K562 (cell line): ENCODE measurements at regions not wholly inside any gene's neighbourhood (a gene's known extent, or its start where the extent isn't known, plus 50 kb on each side); places are given as distances from the start of the nearest gene placed in this dataset.

Experiments used
- CTCF ChIP-seq, 3 experiments: IDR thresholded peaks in 2 of 3; conservative IDR thresholded peaks in 1 of 3; 2 replicates each; pipeline ENCODE4 v1.5.1; 2011 to 2012; ENCODE audit warnings: low read length in 3 of 3, mild to moderate bottlenecking in 3 of 3, control low read depth in 2 of 3, improper control_type of control experiment in 1 of 3, inconsistent platforms in 1 of 3, low read depth in 1 of 3, mixed read lengths in 1 of 3, moderate library complexity in 1 of 3; ENCODE audit not compliant: insufficient read depth in 2 of 3
- ETV5 ChIP-seq: sonication (generic); formaldehyde crosslinking; IDR thresholded peaks from 2 replicates; pipeline ENCODE4 v1.4.0; 2020; ENCODE audit warnings: low read depth, mild to moderate bottlenecking, missing genetic modification reagents
- GABPA ChIP-seq: fragments of 200-800 bp; sonication (Bioruptor generic); conservative IDR thresholded peaks from 2 replicates; pipeline ENCODE4 v1.6.1; 2016; ENCODE audit warnings: low read depth, missing genetic modification characterization, missing compliant biosample characterization
- HINFP ChIP-seq: fragments of 450-650 bp; conservative IDR thresholded peaks from 2 replicates; pipeline ENCODE4 v1.6.1; 2016; ENCODE audit warnings: missing genetic modification characterization, low read depth, mild to moderate bottlenecking, control low read depth, missing compliant biosample characterization
- MXI1 ChIP-seq: IDR thresholded peaks from 2 replicates; pipeline ENCODE4 v1.6.1; 2011; ENCODE audit warnings: low read depth, mild to moderate bottlenecking, improper control_type of control experiment, low read length
- NFE2L1 ChIP-seq: fragments of 450-650 bp; IDR thresholded peaks from 2 replicates; pipeline ENCODE4 v1.6.1; 2016; ENCODE audit warnings: missing genetic modification characterization, low read depth, mild to moderate bottlenecking, missing compliant biosample characterization, moderate library complexity, borderline replicate concordance
- REST ChIP-seq, 2 experiments: fragments of 450-650 bp; formaldehyde crosslinking in 1 of 2; IDR thresholded peaks; 2 replicates each; pipeline versions ENCODE4 v1.4.0 to v1.6.1; 2014 to 2020; ENCODE audit warnings: mild to moderate bottlenecking in 2 of 2, borderline replicate concordance in 1 of 2, low read depth in 1 of 2
- SP1 ChIP-seq: sonication (generic); formaldehyde crosslinking; IDR thresholded peaks from 2 replicates; pipeline ENCODE4 v1.8.1; 2022; ENCODE audit warnings: mild to moderate bottlenecking, missing genetic modification reagents
- SP2 ChIP-seq: IDR thresholded peaks from 2 replicates; pipeline ENCODE4 v1.6.1; 2011; ENCODE audit warnings: mild to moderate bottlenecking, low read depth, low read length, moderate library complexity; ENCODE audit not compliant: poor library complexity, severe bottlenecking; ENCODE audit errors: extremely low read depth
- XRCC3 ChIP-seq: fragments of 450-650 bp; IDR thresholded peaks from 2 replicates; pipeline ENCODE4 v1.6.1; 2017; ENCODE audit warnings: mild to moderate bottlenecking, moderate library complexity
- ZNF121 ChIP-seq: sonication (generic); formaldehyde crosslinking; conservative IDR thresholded peaks from 2 replicates; pipeline ENCODE4 v1.8.0; 2022; ENCODE audit warnings: missing genetic modification reagents
- ZNF274 ChIP-seq: IDR thresholded peaks from 2 replicates; pipeline ENCODE4 v1.6.1; 2011; ENCODE audit warnings: low read depth, mild to moderate bottlenecking, low read length, moderate library complexity, borderline replicate concordance

- no peak for TF ChIP-seq MXI1
- TF ChIP-seq REST (IDR thresholded peaks at IDR 0.05; ENCODE audit: borderline replicate concordance): no peak
- no peak for TF ChIP-seq REST (CRISPR knock-in tag; IDR thresholded peaks at IDR 0.05; ENCODE audit: low read depth)
- no peak for TF ChIP-seq ZNF274
- TF ChIP-seq SP2: no peak
- TF ChIP-seq SP1 (CRISPR knock-in tag): no peak
- no peak for TF ChIP-seq HINFP (tag)
- TF ChIP-seq CTCF (IDR thresholded peaks at IDR 0.05 in 2 of 3, conservative IDR thresholded peaks at IDR 0.05 in 1 of 3; ENCODE audit: insufficient read depth in 2 of 3, low read depth in 1 of 3, low read length in 3 of 3): no peak
- TF ChIP-seq XRCC3: no peak
- TF ChIP-seq ZNF121 (CRISPR knock-in tag): no peak
- TF ChIP-seq GABPA (tag): no peak
- no peak for TF ChIP-seq NFE2L1 (tag)
- no peak for TF ChIP-seq ETV5 (CRISPR knock-in tag)
Measured at GRCh38 chr6:93177438-93177837, 241.9 kb downstream of the EPHA7 start.
